NCI-H524 (cell line): ENCODE measurements at regions not wholly inside any gene's neighbourhood (a gene's known extent, or its start where the extent isn't known, plus 50 kb on each side); places are given as distances from the start of the nearest gene placed in this dataset.
"Not testable (repeated sequence)": the region's sequence is repeated elsewhere in the genome, so short reads cannot be mapped to it uniquely, and the experiment has no call there.

Source experiments
- DNase-seq, 2 experiments: peaks; one replicate each; lab custom pipeline; 2025; lab: John Stamatoyannopoulos, UW

- DNase-seq, result no peak
Measured at GRCh38 chr9:108070861-108071260, 581.3 kb upstream of the KLF4 start.

- no peak for DNase-seq
Measured at GRCh38 chr9:108069991-108070390, 580.4 kb upstream of the KLF4 start.

DNA sequence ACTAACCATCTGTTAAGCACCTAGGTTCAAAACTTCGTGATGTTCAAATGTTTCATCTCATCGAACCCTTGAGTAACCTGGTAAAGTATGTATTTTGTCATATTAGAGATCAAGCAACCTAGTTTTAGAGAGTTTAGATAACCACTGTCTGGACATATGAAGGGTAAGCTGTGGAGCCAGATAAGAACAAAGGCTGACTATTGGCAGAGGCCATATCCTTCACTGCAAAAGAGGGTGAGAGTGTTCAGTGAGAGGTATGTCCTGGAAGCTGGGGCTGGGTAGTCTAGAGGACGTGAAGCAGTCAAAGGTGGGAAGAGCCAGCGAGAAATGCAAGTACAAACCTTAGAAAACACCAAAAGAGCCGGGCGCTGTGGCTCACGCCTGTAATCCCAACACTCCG, 573.1 kb upstream of the KLF4 start:
- DNase-seq, result no peak

GRCh38 chr9:108060175-108060574, 570.6 kb upstream of the KLF4 start:
- no peak for DNase-seq

GRCh38 chr9:108058135-108058814, 568.7 kb upstream of the KLF4 start:
- DNase-seq, result no peak

- DNase-seq, result no peak
Measured at GRCh38 chr9:108057421-108058134, 568.0 kb upstream of the KLF4 start.

DNA sequence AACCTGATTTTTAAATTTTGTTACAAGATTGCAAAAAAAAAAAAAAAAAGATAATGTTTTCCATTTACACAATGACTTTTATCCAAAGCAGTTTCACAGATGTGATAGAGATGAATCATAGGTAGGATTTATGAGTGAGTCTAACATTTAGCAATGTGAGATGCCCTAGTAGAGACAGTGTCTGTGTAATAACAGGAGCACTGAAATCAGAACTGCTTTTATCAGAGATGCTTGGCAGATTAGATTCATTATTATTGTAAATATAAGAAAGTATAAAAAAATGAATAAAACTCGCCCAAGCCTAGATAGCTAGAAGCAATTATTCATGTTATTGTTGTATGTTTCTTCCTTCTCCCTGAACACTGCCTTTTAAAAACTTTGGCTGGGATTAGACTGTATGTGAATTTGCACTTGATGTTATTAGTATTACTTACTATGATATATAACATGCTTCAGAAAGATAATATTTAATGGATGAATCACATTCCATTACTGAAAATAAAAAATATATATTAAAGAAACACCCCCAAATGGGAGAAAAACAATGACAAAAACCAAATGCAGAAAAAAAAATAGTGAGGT, 567.3 kb upstream of the KLF4 start:
- DNase-seq, result no peak

GRCh38 chr9:108056084-108056804, 566.7 kb upstream of the KLF4 start:
- DNase-seq, result no peak

GRCh38 chr9:108054131-108054630, 564.6 kb upstream of the KLF4 start:
- DNase-seq, result no peak

- DNase-seq, result peak; percentile 62 to 85
Measured at GRCh38 chr9:108053555-108054061, 564.0 kb upstream of the KLF4 start.

DNA sequence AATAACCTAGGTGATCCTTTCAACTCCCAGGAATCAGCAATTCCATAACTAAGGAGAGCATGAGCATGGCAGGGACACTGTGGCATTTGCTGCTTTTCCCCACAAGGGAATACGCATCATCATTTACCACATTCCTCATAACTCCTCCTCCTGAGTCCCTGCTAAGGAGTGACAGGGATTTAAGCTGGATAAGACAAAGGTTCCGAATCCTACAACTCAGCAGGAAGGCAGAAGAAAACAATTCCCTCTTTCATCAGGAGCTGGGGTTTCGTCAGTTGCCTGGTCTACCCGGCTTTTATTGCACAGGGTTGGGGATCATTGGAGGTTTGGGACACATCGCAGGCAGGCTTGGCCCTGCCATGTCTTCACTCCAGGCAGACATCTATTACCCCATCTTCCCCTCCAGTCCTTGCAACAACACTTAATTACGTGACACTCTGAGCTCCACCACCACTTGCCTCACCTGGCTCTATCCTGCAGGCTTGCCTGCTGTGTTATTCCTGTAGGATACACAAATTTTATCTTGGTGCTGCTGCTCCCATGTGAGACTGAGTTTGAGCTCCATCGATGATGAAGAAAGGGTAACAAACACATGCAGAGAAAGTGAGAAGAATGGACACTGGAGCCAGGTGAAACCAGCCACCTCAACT, 563.0 kb upstream of the KLF4 start:
- no peak for DNase-seq

- DNase-seq, result no peak
Measured at GRCh38 chr9:108050894-108051293, 561.3 kb upstream of the KLF4 start.

- DNase-seq, result no peak
Measured at GRCh38 chr9:108049671-108050494, 560.3 kb upstream of the KLF4 start.

DNA sequence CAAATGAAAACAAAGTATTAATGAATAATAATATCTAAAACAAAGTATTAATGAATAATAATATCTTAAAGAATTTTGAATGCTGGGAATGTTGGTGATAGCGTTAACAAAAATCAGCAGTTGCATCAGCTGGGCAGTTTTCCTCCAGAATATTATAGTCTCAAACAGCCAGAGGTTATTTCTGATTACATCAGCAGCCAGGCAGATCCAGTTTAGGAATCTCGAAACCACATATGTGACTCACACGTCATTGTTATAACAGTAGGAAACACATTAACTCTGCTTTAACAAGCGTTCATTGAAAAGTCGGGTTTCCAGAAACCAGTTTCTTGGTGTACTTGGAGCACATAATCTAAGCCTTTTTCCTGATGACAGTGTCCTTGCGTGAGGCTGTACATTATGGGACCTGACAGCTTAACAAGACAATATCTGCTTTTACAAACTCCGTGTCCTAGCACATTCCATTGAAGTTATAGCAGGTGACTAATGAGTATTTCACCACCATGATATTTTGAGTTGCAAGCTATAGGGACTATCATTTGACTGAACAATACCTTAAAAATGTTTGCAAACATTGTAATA, 559.5 kb upstream of the KLF4 start:
- DNase-seq, result no peak

GRCh38 chr9:108048406-108049025, 558.9 kb upstream of the KLF4 start:
- no peak for DNase-seq

GRCh38 chr9:108047777-108048176, 558.2 kb upstream of the KLF4 start:
- not testable (repeated sequence) for DNase-seq

GRCh38 chr9:108047264-108047663, 557.7 kb upstream of the KLF4 start:
- no peak for DNase-seq

DNA sequence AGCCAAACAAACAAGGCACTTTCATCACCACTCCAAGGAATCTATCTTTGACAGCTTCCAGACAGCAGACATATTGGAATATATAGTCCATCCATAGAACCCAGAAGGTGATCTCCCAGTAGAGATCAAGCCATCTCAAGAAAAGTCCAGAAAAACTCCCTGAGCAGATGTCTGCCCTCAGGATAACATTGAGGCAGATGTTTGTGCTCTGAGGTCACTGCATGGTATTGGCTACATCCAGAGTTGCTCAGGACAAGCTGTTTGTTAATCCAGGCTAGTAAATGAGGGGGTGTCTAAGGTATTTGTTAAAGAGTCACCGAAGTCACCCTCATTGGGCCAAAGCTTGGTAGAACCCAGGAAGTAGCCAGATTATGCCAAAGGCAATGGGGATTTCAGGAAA, 556.3 kb upstream of the KLF4 start:
- DNase-seq, result no peak

DNA sequence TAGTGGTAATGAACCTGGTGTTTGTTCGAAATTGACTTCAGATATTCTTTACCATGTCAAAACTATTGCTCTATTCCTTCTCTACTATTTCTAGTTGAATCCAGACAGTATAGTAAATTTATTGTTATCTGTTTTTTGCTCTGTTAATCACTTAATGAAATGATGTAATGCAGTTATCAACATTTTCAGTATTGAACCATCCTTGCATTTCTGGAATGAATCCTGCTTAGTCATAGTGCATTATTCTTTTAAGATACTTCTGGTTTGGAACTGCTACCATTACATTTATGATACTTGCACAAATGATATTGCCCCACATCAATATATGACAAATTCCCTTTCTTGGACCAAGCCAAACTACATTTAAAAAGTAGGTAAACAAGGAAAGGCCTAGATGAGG, 554.0 kb upstream of the KLF4 start:
- no peak for DNase-seq

- DNase-seq, result no peak
Measured at GRCh38 chr9:108041551-108041950, 552.0 kb upstream of the KLF4 start.
